SK-N-SH treated with all-trans-retinoic acid at 6 μM for 48 hours (cell line): ENCODE measurements at regions not wholly inside any gene's neighbourhood (a gene's known extent, or its start where the extent isn't known, plus 50 kb on each side); places are given as distances from the start of the nearest gene placed in this dataset.

Source experiments
- ESRRG ChIP-seq: fragments of 250-450 bp; sonication (Bioruptor Pico); IDR thresholded peaks from 2 replicates; pipeline ENCODE4 v1.6.1; 2021; ENCODE audit warnings: mild to moderate bottlenecking
- OSR1 ChIP-seq: fragments of 250-450 bp; sonication (Bioruptor Pico); IDR thresholded peaks from 2 replicates; pipeline ENCODE4 v1.8.0; 2022; ENCODE audit warnings: moderate library complexity, mild to moderate bottlenecking, inconsistent platforms
- PPARA ChIP-seq: fragments of 250-450 bp; sonication (Bioruptor Pico); IDR thresholded peaks from 2 replicates; pipeline ENCODE4 v1.5.0; 2020; ENCODE audit warnings: mild to moderate bottlenecking, borderline replicate concordance
- TCF4 ChIP-seq: fragments of 250-450 bp; sonication (Bioruptor Pico); IDR thresholded peaks from 2 replicates; pipeline ENCODE4 v1.8.0; 2021; ENCODE audit warnings: mild to moderate bottlenecking, moderate library complexity, borderline replicate concordance
- ZC3H10 ChIP-seq: fragments of 250-450 bp; sonication (Bioruptor Pico); IDR thresholded peaks from 2 replicates; pipeline ENCODE4 v1.5.1; 2021; ENCODE audit warnings: mild to moderate bottlenecking, moderate library complexity
- ZFP3 ChIP-seq: fragments of 250-450 bp; sonication (Bioruptor Pico); IDR thresholded peaks from 2 replicates; pipeline ENCODE4 v1.5.0; 2020; ENCODE audit warnings: mild to moderate bottlenecking, moderate library complexity
- TF ChIP-seq, protein P1 (sequence below): fragments of 250-450 bp; sonication (Bioruptor Pico); IDR thresholded peaks from 2 replicates; pipeline ENCODE4 v1.5.0; 2020; ENCODE audit warnings: mild to moderate bottlenecking, moderate library complexity
- TF ChIP-seq, protein P2 (sequence below): fragments of 250-450 bp; sonication (Bioruptor Pico); IDR thresholded peaks from 2 replicates; pipeline ENCODE4 v1.8.0; 2020; ENCODE audit warnings: mild to moderate bottlenecking, moderate library complexity, borderline replicate concordance

DNA sequence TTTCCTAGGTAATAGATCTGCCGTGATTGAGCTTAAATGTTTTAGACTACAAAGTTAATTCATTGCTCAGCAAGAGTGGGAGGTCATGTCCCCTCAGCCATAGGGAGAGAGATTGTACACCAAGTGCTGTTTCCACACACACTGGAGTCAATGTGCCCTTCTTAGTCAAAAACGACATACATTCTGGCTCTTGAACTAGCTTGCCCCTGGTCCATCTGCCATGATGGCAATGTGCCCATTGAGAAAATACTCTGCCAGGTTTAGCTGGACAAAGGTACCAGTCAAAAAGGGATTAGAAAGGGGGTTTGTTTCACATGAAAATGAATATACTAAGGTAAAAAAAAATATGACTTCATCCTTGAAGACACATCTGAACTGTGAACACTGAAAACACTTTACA is 377.1 kb upstream of the ADGRL3 start:
- TF ChIP-seq ESRRG (CRISPR knock-in tag) (no peak), ZFP3 (no peak), PPARA (CRISPR knock-in tag) (no peak), OSR1 (CRISPR knock-in tag) (no peak), TCF4 (CRISPR knock-in tag) (no peak), ZC3H10 (CRISPR knock-in tag) (no peak)
- TF ChIP-seq, protein P1, sequence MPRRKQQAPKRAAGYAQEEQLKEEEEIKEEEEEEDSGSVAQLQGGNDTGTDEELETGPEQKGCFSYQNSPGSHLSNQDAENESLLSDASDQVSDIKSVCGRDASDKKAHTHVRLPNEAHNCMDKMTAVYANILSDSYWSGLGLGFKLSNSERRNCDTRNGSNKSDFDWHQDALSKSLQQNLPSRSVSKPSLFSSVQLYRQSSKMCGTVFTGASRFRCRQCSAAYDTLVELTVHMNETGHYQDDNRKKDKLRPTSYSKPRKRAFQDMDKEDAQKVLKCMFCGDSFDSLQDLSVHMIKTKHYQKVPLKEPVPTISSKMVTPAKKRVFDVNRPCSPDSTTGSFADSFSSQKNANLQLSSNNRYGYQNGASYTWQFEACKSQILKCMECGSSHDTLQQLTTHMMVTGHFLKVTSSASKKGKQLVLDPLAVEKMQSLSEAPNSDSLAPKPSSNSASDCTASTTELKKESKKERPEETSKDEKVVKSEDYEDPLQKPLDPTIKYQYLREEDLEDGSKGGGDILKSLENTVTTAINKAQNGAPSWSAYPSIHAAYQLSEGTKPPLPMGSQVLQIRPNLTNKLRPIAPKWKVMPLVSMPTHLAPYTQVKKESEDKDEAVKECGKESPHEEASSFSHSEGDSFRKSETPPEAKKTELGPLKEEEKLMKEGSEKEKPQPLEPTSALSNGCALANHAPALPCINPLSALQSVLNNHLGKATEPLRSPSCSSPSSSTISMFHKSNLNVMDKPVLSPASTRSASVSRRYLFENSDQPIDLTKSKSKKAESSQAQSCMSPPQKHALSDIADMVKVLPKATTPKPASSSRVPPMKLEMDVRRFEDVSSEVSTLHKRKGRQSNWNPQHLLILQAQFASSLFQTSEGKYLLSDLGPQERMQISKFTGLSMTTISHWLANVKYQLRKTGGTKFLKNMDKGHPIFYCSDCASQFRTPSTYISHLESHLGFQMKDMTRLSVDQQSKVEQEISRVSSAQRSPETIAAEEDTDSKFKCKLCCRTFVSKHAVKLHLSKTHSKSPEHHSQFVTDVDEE (CRISPR knock-in tag) = no peak
- TF ChIP-seq, protein P2, sequence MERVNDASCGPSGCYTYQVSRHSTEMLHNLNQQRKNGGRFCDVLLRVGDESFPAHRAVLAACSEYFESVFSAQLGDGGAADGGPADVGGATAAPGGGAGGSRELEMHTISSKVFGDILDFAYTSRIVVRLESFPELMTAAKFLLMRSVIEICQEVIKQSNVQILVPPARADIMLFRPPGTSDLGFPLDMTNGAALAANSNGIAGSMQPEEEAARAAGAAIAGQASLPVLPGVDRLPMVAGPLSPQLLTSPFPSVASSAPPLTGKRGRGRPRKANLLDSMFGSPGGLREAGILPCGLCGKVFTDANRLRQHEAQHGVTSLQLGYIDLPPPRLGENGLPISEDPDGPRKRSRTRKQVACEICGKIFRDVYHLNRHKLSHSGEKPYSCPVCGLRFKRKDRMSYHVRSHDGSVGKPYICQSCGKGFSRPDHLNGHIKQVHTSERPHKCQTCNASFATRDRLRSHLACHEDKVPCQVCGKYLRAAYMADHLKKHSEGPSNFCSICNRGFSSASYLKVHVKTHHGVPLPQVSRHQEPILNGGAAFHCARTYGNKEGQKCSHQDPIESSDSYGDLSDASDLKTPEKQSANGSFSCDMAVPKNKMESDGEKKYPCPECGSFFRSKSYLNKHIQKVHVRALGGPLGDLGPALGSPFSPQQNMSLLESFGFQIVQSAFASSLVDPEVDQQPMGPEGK (CRISPR knock-in tag) = no peak
